SU-DHL-6 (cell line): ENCODE measurements at regions not wholly inside any gene's neighbourhood (a gene's known extent, or its start where the extent isn't known, plus 50 kb on each side); places are given as distances from the start of the nearest gene placed in this dataset.

Source experiments
- EZH2phosphoT487 ChIP-seq: fragments of 200-600 bp; sonication (generic), shearing (Covaris generic); conservative IDR thresholded peaks from 2 replicates; pipeline ENCODE4 v1.6.1; 2018; ENCODE audit warnings: mild to moderate bottlenecking, antibody characterized with exemption, low read length, moderate library complexity, mixed read lengths
- TF ChIP-seq, protein P1 (sequence below): fragments of 200-600 bp; sonication (generic); IDR thresholded peaks from one replicate; pipeline ENCODE4 v1.5.1; 2017; ENCODE audit warnings: antibody characterized with exemption, mild to moderate bottlenecking, low read length, moderate library complexity; ENCODE audit not compliant: insufficient read depth, poor library complexity, severe bottlenecking

DNA sequence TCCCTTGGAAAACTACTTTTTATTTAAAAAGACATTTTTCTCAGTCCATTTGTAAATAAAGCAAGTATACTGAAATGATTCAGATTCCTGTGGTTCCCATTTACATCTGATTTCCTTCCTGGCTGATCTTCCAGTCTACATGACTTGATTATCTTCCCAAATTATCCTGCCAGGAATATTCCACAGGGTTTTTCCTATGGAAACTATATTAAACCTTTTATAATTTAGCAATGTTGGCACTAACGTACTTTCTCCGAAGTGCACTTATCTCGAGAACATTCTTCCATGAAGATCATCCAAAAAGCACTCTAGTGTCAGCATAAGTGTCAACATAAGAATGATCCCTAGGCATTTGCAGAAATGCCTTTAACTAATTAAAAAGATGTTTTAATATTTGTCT is 347.7 kb upstream of the KIF2B start:
- TF ChIP-seq, protein P1, sequence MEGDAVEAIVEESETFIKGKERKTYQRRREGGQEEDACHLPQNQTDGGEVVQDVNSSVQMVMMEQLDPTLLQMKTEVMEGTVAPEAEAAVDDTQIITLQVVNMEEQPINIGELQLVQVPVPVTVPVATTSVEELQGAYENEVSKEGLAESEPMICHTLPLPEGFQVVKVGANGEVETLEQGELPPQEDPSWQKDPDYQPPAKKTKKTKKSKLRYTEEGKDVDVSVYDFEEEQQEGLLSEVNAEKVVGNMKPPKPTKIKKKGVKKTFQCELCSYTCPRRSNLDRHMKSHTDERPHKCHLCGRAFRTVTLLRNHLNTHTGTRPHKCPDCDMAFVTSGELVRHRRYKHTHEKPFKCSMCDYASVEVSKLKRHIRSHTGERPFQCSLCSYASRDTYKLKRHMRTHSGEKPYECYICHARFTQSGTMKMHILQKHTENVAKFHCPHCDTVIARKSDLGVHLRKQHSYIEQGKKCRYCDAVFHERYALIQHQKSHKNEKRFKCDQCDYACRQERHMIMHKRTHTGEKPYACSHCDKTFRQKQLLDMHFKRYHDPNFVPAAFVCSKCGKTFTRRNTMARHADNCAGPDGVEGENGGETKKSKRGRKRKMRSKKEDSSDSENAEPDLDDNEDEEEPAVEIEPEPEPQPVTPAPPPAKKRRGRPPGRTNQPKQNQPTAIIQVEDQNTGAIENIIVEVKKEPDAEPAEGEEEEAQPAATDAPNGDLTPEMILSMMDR: no peak
- TF ChIP-seq EZH2phosphoT487: no peak
